Activated T-cell treated with anti-CD3 and anti-CD28 coated beads, Interleukin-2, amount 50 U/mL, for 24 hours (primary cell): ENCODE measurements at regions not wholly inside any gene's neighbourhood (a gene's known extent, or its start where the extent isn't known, plus 50 kb on each side); places are given as distances from the start of the nearest gene placed in this dataset.
"Not testable (repeated sequence)": the region's sequence is repeated elsewhere in the genome, so short reads cannot be mapped to it uniquely, and the experiment has no call there.

Experiments
- DNase-seq: peaks from one replicate; pipeline ENCODE4 v3.0.0-alpha.2; 2020
- H3K27ac Mint-ChIP-seq: 2 replicates; pipeline ENCODE4 v1.8.0; 2020; ENCODE audit warnings: mild to moderate bottlenecking, mixed read lengths
- H3K27me3 Mint-ChIP-seq: 2 replicates; pipeline ENCODE4 v1.8.0; 2020; ENCODE audit warnings: mixed read lengths
- H3K36me3 Mint-ChIP-seq: 2 replicates; pipeline ENCODE4 v1.8.0; 2020; ENCODE audit warnings: low read depth, mixed read lengths
- H3K4me1 Mint-ChIP-seq: 2 replicates; pipeline ENCODE4 v1.8.0; 2020; ENCODE audit warnings: low read depth, mixed read lengths
- H3K4me3 Mint-ChIP-seq: 2 replicates; pipeline ENCODE4 v1.8.0; 2020; ENCODE audit warnings: mild to moderate bottlenecking, moderate library complexity, mixed read lengths
- H3K9me3 Mint-ChIP-seq: 2 replicates; pipeline ENCODE4 v1.8.0; 2020; ENCODE audit warnings: mixed read lengths

- H3K27ac Mint-ChIP-seq = no peak overlapping the region
- H3K4me3 Mint-ChIP-seq = no peak overlapping the region
- peaks cover 11% of the 10 kb centered on the region for H3K27me3 Mint-ChIP-seq
- DNase-seq = no peak
- H3K36me3 Mint-ChIP-seq = no peaks in the 10 kb centered on the region
- H3K4me1 Mint-ChIP-seq = no peaks in the 10 kb centered on the region
- peaks cover 13% of the 10 kb centered on the region for H3K9me3 Mint-ChIP-seq
Observed at GRCh38 chr18:78487649-78488048, 492.0 kb upstream of the SALL3 start.

DNA sequence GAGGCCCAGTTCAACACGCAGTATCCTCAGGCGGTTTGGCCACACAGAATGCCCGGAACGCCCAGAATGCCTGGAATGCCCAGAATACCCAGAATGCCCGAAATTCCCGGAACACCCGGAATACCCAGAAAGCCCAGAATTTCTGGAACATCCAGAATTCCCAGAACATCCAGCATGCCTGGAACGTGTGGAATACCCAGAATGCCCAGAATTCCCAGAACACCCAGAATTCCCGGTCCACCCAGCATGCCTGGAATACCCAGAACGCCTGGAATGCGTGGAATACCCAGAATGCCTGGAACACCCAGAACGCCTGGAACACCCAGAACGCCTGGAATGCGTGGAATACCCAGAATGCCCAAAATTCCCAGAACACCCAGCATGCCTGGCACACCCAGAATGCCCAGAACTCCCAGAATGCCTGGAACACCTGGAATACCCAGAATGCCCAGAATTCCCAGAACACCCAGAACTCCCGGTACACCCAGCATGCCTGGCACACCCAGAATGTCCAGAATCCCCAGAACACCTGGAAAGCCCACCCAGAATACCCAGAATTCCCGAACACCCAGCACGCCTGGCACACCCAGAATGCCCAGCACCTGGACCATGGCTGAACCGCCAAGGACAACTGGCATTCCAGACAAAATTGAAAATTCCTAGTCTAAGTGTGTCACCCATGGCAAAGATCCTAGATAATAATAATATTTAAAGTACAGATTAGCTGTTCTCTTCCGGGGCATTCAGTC lies 487.4 kb upstream of the SALL3 start:
- H3K4me3 Mint-ChIP-seq = no peak overlapping the region
- H3K4me1 Mint-ChIP-seq = no peaks in the 10 kb centered on the region
- peaks cover 15% of the 10 kb centered on the region for H3K9me3 Mint-ChIP-seq
- no peaks in the 10 kb centered on the region for H3K36me3 Mint-ChIP-seq
- no peak for DNase-seq
- no peaks in the 10 kb centered on the region for H3K27me3 Mint-ChIP-seq
- H3K27ac Mint-ChIP-seq = no peak overlapping the region

DNA sequence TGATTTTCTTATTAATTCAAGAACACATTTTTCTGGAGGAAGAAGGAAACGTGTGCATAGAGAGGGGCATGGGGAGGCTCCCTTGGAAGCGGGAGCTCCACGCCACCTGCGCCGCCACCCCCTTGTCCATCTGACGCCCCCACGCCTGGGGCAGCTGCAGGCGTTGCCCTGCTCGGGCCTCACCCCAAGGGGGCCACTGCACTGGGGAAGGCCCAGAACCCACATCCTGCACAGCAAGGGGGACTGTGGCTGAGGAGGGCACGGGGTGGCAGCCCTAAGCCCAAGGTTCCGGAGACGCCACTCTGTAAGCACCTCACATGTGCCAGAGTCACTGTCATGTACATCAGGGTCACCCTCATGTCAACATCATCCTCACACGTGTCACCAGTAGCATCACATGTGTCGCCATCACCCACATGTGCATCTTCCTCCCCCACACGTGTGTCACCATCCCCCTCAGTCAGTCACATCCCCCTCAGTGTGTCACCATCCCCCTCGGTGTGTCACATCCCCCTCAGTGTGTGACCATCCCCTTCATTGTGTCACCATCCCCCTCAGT lies 486.7 kb upstream of the SALL3 start:
- no peak for DNase-seq
- no peak overlapping the region for H3K4me3 Mint-ChIP-seq
- no peaks in the 10 kb centered on the region for H3K27me3 Mint-ChIP-seq
- no peaks in the 10 kb centered on the region for H3K36me3 Mint-ChIP-seq
- no peak overlapping the region for H3K27ac Mint-ChIP-seq
- no peaks in the 10 kb centered on the region for H3K4me1 Mint-ChIP-seq
- H3K9me3 Mint-ChIP-seq = peaks cover 15% of the 10 kb centered on the region

GRCh38 chr18:78493490-78493889 lies 486.1 kb upstream of the SALL3 start:
- DNase-seq, H3K27me3 Mint-ChIP-seq, H3K27ac Mint-ChIP-seq, H3K4me3 Mint-ChIP-seq, H3K36me3 Mint-ChIP-seq, H3K4me1 Mint-ChIP-seq: not testable (repeated sequence)
- peaks cover 15% of the 10 kb centered on the region for H3K9me3 Mint-ChIP-seq

GRCh38 chr18:78494204-78495085 lies 485.2 kb upstream of the SALL3 start:
- DNase-seq = no peak
- Mint-ChIP-seq H3K27ac (peak overlapping the region; percentile 79), H3K4me1 (no peaks in the 10 kb centered on the region), H3K4me3 (no peak overlapping the region), H3K27me3 (no peaks in the 10 kb centered on the region), H3K36me3 (no peaks in the 10 kb centered on the region), H3K9me3 (peaks cover 15% of the 10 kb centered on the region)

GRCh38 chr18:78495550-78495949 lies 484.1 kb upstream of the SALL3 start:
- no peak overlapping the region for H3K4me3 Mint-ChIP-seq
- H3K9me3 Mint-ChIP-seq = peaks cover 11% of the 10 kb centered on the region
- no peaks in the 10 kb centered on the region for H3K27me3 Mint-ChIP-seq
- no peaks in the 10 kb centered on the region for H3K36me3 Mint-ChIP-seq
- no peaks in the 10 kb centered on the region for H3K4me1 Mint-ChIP-seq
- no peak for DNase-seq
- H3K27ac Mint-ChIP-seq = no peak overlapping the region

DNA sequence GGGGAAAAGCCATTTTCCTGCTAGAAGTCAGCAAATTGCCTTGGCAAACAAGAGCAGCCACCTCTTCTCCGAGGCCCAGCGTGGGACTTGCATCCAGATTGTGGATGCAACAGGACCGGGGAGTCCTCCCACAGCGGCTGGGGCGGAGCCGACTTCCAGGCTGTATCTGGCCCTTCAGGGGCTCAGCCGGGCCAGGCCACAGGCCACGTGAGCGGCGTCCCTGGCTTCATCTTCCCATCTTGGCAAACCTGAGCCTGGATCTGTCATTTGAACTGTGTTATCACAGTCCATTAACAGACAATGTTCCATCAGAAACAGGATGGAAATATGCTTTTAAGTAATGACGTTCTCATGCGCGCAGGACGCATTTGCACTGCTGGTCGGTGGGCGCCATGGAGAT lies 483.5 kb upstream of the SALL3 start:
- Mint-ChIP-seq H3K27me3 (no peaks in the 10 kb centered on the region), H3K9me3 (peaks cover 7% of the 10 kb centered on the region), H3K4me1 (no peaks in the 10 kb centered on the region), H3K36me3 (no peaks in the 10 kb centered on the region), H3K27ac (no peak overlapping the region), H3K4me3 (no peak overlapping the region)
- DNase-seq = no peak

DNA sequence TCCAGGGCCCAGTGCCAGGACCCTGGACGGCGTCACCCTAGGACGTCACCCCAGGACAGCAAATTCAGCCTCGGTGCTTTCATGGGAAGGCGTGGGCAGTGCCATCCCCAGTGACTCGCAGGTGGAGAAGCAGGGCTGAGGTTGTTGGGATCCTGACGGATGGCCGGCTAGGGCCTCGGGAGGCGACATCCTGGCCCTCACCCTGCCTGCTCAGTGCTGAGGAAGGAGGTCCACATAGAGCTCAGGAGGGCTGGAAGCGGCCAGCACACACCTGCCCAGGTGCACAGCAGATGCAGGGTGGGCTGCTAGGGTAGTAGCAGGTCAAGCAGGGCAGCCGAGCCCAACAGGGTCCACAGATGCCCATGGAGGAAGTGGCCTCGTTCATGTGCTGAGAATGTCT lies 482.0 kb upstream of the SALL3 start:
- Mint-ChIP-seq H3K27ac (no peak overlapping the region), H3K4me1 (no peaks in the 10 kb centered on the region), H3K4me3 (no peak overlapping the region), H3K9me3 (peaks cover 2% of the 10 kb centered on the region), H3K27me3 (no peaks in the 10 kb centered on the region), H3K36me3 (no peaks in the 10 kb centered on the region)
- DNase-seq = no peak

DNA sequence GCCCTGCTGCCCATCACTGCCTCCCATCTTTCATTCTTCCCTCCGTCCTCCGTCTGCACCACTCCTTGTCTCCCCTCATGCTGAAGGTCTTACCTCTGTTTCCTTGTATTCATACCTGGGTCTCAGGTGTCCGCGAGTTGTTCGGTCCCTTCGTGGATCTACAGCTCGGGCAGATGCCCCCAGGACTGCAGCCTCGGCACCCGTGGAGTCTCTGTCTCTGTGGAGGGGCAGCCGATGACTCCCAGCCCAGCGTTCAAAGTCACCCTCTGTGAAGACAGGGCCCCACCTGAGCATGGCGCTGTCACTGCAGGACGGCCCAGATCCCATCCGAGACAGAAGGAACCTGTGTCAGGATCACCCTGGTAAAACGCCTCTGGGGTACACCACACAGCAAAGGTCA lies 480.0 kb upstream of the SALL3 start:
- no peaks in the 10 kb centered on the region for H3K9me3 Mint-ChIP-seq
- no peaks in the 10 kb centered on the region for H3K36me3 Mint-ChIP-seq
- no peaks in the 10 kb centered on the region for H3K27me3 Mint-ChIP-seq
- no peak overlapping the region for H3K4me3 Mint-ChIP-seq
- H3K4me1 Mint-ChIP-seq = no peaks in the 10 kb centered on the region
- no peak overlapping the region for H3K27ac Mint-ChIP-seq
- DNase-seq = no peak

DNA sequence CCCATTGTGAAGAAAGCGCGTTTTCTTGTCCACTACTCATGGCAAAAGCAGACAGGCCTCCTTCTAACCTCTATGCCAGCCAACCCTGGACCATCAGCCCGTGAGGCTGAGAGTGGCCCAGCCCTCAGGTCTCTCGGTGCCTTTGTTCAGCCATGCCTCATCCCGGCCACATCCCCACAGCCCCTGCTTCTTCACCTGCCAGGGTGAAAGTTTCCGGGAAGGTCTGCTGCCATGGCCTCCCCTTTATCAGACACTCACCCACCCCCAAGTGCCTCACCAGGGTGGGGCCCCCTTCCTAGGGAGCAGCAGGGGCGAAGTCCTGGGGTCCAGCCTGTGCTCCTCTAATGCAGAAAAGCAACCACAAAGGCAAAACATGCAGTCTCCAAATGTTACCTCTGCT lies 478.4 kb upstream of the SALL3 start:
- Mint-ChIP-seq H3K27me3 (no peaks in the 10 kb centered on the region), H3K4me1 (no peaks in the 10 kb centered on the region), H3K9me3 (no peaks in the 10 kb centered on the region), H3K4me3 (no peak overlapping the region), H3K27ac (no peak overlapping the region), H3K36me3 (no peaks in the 10 kb centered on the region)
- DNase-seq = no peak

GRCh38 chr18:78503129-78503528 lies 476.5 kb upstream of the SALL3 start:
- no peaks in the 10 kb centered on the region for H3K36me3 Mint-ChIP-seq
- no peaks in the 10 kb centered on the region for H3K9me3 Mint-ChIP-seq
- H3K27ac Mint-ChIP-seq = no peak overlapping the region
- DNase-seq = no peak
- H3K4me1 Mint-ChIP-seq = no peaks in the 10 kb centered on the region
- H3K27me3 Mint-ChIP-seq = no peaks in the 10 kb centered on the region
- no peak overlapping the region for H3K4me3 Mint-ChIP-seq

DNA sequence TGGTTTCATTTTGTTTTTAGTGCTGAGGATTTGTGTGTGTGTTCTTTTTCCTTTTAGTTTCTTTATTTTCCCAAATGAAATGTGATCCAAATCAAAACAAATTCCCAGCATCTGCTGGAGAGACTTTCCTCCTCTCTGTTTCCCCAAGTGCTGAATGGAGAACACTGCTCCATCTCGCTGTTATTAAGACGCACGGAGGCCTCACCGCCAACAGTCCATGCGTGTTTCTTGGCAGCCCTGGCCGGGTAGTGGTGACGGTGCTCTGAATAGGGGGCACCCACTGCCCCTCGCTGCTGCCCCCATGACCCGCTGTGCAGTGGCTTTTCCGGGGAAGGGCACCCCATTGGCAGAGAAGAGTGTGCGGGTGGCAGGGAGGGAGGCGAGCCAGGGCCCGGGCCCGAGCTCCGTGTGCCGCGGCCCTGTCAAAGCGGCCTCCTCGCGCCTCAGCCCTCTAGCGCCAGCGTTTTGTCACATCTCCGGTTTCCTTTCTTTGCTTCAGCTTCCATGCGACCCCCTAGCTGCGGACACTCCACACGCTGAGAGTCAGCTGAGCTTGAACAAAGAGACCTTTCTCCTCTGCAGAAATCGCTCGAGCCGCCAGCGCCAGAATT lies 473.7 kb upstream of the SALL3 start:
- DNase-seq = no peak
- Mint-ChIP-seq H3K27me3 (no peaks in the 10 kb centered on the region), H3K27ac (no peak overlapping the region), H3K4me3 (no peak overlapping the region), H3K4me1 (no peaks in the 10 kb centered on the region), H3K9me3 (no peaks in the 10 kb centered on the region), H3K36me3 (no peaks in the 10 kb centered on the region)

GRCh38 chr18:78507217-78507616 lies 472.4 kb upstream of the SALL3 start:
- H3K4me1 Mint-ChIP-seq = no peaks in the 10 kb centered on the region
- DNase-seq = no peak
- H3K4me3 Mint-ChIP-seq = no peak overlapping the region
- H3K27ac Mint-ChIP-seq = no peak overlapping the region
- no peaks in the 10 kb centered on the region for H3K36me3 Mint-ChIP-seq
- H3K9me3 Mint-ChIP-seq = no peaks in the 10 kb centered on the region
- no peaks in the 10 kb centered on the region for H3K27me3 Mint-ChIP-seq

- not testable (repeated sequence) for H3K36me3 Mint-ChIP-seq, H3K27me3 Mint-ChIP-seq, H3K4me3 Mint-ChIP-seq, H3K27ac Mint-ChIP-seq, H3K4me1 Mint-ChIP-seq, DNase-seq, H3K9me3 Mint-ChIP-seq
Observed at GRCh38 chr18:78508228-78508824, 471.3 kb upstream of the SALL3 start.
